ENCODE measurements at regions not wholly inside any gene's neighbourhood (a gene's known extent, or its start where the extent isn't known, plus 50 kb on each side); places are given as distances from the start of the nearest gene placed in this dataset.

- no peak for DNase-seq (ENCODE audit: low read depth)
These were observed 55.5 kb upstream of the SLC5A12 start for GRCh38 chr11:26777372-26777808.

- peak; percentile 69 for DNase-seq (ENCODE audit: low read depth)
These were observed 56.3 kb upstream of the SLC5A12 start for GRCh38 chr11:26778000-26778757.

GRCh38 chr11:26779074-26779865 is 57.4 kb upstream of the SLC5A12 start:
- DNase-seq (ENCODE audit: low read depth), result no peak

- DNase-seq (ENCODE audit: low read depth), result no peak
These were observed 58.7 kb upstream of the SLC5A12 start for GRCh38 chr11:26780376-26781085.

- DNase-seq (ENCODE audit: low read depth), result no peak
These were observed 60.5 kb upstream of the SLC5A12 start for GRCh38 chr11:26782220-26782965.

GRCh38 chr11:26783997-26784396 is 62.1 kb upstream of the SLC5A12 start:
- no peak for DNase-seq (ENCODE audit: low read depth)

- DNase-seq (ENCODE audit: low read depth), result no peak
These were observed 68.9 kb upstream of the SLC5A12 start for GRCh38 chr11:26790738-26791137.

GRCh38 chr11:26792941-26793340 is 71.1 kb upstream of the SLC5A12 start:
- DNase-seq (ENCODE audit: low read depth), result no peak

- DNase-seq (ENCODE audit: low read depth), result no peak
These were observed 71.6 kb upstream of the SLC5A12 start for GRCh38 chr11:26793487-26793886.

GRCh38 chr11:26801601-26802000 is 79.7 kb upstream of the SLC5A12 start:
- DNase-seq (ENCODE audit: low read depth), result no peak

- peak; percentile 22 for DNase-seq (ENCODE audit: low read depth)
These were observed 83.1 kb upstream of the SLC5A12 start for GRCh38 chr11:26805001-26805400.

GRCh38 chr11:26806219-26806618 is 84.4 kb upstream of the SLC5A12 start:
- DNase-seq (ENCODE audit: low read depth), result peak; percentile 25

- peak; percentile 44 for DNase-seq (ENCODE audit: low read depth)
These were observed 98.9 kb upstream of the SLC5A12 start for GRCh38 chr11:26820739-26821138.

GRCh38 chr11:26823963-26824362 is 102.1 kb upstream of the SLC5A12 start:
- DNase-seq (ENCODE audit: low read depth), result no peak

GRCh38 chr11:26827567-26828081 is 105.8 kb upstream of the SLC5A12 start:
- no peak for DNase-seq (ENCODE audit: low read depth)

GRCh38 chr11:26828288-26828687 is 106.4 kb upstream of the SLC5A12 start:
- DNase-seq (ENCODE audit: low read depth), result no peak

GRCh38 chr11:26830218-26830617 is 108.4 kb upstream of the SLC5A12 start:
- DNase-seq (ENCODE audit: low read depth), result no peak

GRCh38 chr11:26830757-26831156 is 108.9 kb upstream of the SLC5A12 start:
- no peak for DNase-seq (ENCODE audit: low read depth)

GRCh38 chr11:26834601-26835000 is 112.7 kb upstream of the SLC5A12 start:
- no peak for DNase-seq (ENCODE audit: low read depth)

- DNase-seq (ENCODE audit: low read depth), result no peak
These were observed 113.8 kb upstream of the SLC5A12 start for GRCh38 chr11:26835611-26836010.

GRCh38 chr11:26837154-26837553 is 115.3 kb upstream of the SLC5A12 start:
- DNase-seq (ENCODE audit: low read depth), result no peak

Data from LHCN-M2 (cell line).